Lower leg skin (tissue), 3 donors: ENCODE measurements at regions not wholly inside any gene's neighbourhood (a gene's known extent, or its start where the extent isn't known, plus 50 kb on each side); places are given as distances from the start of the nearest gene placed in this dataset.
"Not testable (repeated sequence)": the region's sequence is repeated elsewhere in the genome, so short reads cannot be mapped to it uniquely, and the experiment has no call there.

Experiments
- POLR2A ChIP-seq, 2 donors: fragments of 450-650 bp; IDR thresholded peaks; one replicate each; pipeline ENCODE4 v1.6.1; 2016 to 2017; ENCODE audit warnings: antibody characterized with exemption in 2 of 2, mild to moderate bottlenecking in 1 of 2, moderate library complexity in 1 of 2
- TF ChIP-seq, protein P1 (sequence below), 3 donors: fragments of 450-650 bp; IDR thresholded peaks; one replicate each; pipeline ENCODE4 v1.5.1; 2016; ENCODE audit warnings: antibody characterized with exemption in 3 of 3, mild to moderate bottlenecking in 3 of 3, moderate library complexity in 2 of 3

DNA sequence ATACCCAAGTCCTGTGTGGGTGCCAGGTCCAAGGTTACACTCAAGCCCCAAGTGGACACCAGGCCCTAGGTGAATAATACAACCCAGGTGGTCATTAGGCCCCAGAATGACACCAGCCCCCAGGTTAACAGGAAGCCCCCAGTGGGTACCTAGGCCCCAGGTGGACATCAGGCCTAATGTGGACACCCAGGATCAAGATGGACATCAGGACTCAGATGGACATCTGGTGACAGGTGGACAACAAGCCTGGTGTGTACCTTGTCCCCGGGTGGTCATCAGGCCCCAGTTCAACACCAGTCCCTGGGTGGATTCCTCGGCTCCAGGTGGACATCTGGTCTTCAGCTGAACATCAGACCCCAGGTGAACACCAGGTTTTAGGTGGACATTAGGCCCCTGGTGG, 1485.4 kb upstream of the TPTE start:
- not testable (repeated sequence) for TF ChIP-seq POLR2A (IDR thresholded peaks at IDR 0.05)
- TF ChIP-seq, protein P1, sequence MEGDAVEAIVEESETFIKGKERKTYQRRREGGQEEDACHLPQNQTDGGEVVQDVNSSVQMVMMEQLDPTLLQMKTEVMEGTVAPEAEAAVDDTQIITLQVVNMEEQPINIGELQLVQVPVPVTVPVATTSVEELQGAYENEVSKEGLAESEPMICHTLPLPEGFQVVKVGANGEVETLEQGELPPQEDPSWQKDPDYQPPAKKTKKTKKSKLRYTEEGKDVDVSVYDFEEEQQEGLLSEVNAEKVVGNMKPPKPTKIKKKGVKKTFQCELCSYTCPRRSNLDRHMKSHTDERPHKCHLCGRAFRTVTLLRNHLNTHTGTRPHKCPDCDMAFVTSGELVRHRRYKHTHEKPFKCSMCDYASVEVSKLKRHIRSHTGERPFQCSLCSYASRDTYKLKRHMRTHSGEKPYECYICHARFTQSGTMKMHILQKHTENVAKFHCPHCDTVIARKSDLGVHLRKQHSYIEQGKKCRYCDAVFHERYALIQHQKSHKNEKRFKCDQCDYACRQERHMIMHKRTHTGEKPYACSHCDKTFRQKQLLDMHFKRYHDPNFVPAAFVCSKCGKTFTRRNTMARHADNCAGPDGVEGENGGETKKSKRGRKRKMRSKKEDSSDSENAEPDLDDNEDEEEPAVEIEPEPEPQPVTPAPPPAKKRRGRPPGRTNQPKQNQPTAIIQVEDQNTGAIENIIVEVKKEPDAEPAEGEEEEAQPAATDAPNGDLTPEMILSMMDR (IDR thresholded peaks at IDR 0.05): not testable (repeated sequence)
